Fibroblast of villous mesenchyme (primary cell): ENCODE measurements at regions not wholly inside any gene's neighbourhood (a gene's known extent, or its start where the extent isn't known, plus 50 kb on each side); places are given as distances from the start of the nearest gene placed in this dataset.

Experiments
- DNase-seq: peaks from one replicate; pipeline ENCODE4 v3.0.0-alpha.2; 2010; ENCODE audit warnings: low read depth
- H3K4me3 ChIP-seq: 2 replicates; pipeline ENCODE4 v1.5.1; 2011; ENCODE audit warnings: low read depth, mild to moderate bottlenecking, low read length
- TF ChIP-seq, protein P1 (sequence below): IDR thresholded peaks from 2 replicates; pipeline ENCODE4 v1.5.1; 2012; ENCODE audit warnings: low read depth, mild to moderate bottlenecking, low read length; ENCODE audit not compliant: insufficient read depth

DNA sequence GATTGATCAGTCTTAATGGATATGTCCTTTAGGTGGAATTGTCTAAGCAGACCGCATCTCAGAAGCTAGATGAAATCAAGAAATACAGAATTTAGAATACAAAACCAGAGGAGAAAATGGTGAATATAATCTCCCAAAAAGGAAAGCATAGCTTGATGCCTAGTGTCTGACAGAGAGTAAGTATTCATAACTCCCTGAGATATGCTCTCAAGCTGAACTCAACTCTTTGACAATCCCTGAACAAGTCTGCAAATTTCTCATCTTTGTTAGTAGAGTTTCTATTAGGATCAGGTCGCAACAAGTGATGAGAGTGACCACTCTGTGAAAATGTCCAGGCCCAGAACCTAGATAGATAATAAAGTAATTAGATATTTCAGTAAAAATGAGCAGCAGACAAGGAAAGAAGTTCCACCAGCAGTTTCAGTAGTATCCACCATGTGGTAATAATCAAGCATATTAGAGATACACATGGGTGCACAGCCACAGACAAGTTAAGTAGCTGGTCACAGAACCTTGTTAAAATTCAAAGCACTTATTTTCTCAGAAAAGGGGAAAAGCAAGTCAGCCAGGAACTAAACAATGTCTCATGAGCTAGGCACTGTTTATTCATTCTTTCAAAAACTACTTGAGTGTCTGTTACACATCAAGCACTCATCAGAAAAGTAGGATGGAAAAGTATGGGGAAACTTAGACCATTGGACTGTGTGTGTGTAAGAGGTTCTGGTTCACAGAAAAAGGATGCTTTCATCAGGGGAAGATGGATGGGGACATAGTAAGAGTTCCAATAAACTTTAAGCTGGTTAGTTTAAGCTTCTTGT lies 481.5 kb upstream of the TUSC1 start:
- peak; percentile 40 for DNase-seq
- no peak overlapping the region for H3K4me3 ChIP-seq
- TF ChIP-seq, protein P1, sequence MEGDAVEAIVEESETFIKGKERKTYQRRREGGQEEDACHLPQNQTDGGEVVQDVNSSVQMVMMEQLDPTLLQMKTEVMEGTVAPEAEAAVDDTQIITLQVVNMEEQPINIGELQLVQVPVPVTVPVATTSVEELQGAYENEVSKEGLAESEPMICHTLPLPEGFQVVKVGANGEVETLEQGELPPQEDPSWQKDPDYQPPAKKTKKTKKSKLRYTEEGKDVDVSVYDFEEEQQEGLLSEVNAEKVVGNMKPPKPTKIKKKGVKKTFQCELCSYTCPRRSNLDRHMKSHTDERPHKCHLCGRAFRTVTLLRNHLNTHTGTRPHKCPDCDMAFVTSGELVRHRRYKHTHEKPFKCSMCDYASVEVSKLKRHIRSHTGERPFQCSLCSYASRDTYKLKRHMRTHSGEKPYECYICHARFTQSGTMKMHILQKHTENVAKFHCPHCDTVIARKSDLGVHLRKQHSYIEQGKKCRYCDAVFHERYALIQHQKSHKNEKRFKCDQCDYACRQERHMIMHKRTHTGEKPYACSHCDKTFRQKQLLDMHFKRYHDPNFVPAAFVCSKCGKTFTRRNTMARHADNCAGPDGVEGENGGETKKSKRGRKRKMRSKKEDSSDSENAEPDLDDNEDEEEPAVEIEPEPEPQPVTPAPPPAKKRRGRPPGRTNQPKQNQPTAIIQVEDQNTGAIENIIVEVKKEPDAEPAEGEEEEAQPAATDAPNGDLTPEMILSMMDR, result no peak

DNA sequence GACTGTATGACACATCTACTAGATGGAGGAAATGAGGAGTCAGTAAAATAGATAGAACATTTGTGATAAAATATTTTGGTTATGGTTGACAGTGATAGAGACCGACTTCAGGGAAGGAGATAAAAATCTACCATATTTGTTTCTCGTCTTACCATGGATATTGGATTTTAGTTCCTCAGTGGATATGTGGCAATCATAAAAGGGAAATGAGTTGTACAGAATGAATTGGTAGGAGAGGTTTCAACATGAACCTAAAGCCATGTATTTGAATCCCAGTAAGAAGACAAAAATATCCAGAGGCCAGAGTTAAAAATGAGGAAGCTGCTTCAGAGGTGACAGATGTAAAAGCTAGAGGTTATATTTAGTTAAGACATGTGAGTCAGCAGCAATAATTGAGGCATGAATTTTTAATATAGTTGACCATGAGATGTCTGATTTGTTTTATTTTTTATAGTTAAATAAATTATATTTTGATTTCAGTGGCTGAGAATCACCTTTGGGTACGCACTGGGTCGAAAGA lies 480.4 kb upstream of the TUSC1 start:
- DNase-seq, result no peak
- TF ChIP-seq, protein P1, result no peak
- no peak overlapping the region for H3K4me3 ChIP-seq

DNA sequence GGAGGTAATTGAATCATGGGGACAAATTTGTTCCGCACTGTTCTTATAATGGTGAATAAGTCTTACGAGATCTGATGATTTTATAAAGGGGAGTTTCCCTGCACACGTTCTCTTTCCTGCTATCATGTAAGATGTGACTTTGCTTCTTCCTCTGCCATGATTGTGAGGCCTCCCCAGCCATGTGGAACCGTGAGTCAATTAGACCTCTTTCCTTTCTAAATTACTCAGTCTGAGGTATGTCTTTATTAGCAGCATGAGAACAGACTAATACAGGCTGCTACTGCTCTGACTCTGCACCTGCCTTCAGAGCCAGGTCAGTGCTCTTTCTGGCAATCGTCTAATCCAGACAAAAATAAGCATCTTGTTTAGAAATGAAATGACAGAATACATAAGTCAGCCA lies 479.2 kb upstream of the TUSC1 start:
- DNase-seq, result no peak
- H3K4me3 ChIP-seq, result no peak overlapping the region
- TF ChIP-seq, protein P1, result no peak

DNA sequence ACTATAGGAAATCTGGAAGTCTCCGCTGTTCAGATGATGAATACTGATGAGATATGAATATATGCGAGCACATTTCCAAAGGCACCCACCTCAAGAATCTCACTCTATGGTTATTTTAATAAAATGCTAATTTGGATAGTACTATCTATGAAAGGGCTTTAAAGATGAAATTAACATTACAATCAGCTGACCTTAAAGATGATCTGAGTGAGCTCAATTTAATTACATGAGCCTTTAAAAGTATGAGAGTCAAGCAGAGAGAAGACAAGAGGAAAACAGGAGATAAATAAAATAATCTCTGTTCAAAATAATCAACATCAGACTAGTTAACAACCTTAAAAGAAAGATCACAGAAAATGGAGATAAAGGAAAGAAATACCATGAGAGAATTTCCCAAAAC lies 474.1 kb upstream of the TUSC1 start:
- no peak for DNase-seq
- H3K4me3 ChIP-seq, result no peak overlapping the region
- TF ChIP-seq, protein P1, result no peak

DNA sequence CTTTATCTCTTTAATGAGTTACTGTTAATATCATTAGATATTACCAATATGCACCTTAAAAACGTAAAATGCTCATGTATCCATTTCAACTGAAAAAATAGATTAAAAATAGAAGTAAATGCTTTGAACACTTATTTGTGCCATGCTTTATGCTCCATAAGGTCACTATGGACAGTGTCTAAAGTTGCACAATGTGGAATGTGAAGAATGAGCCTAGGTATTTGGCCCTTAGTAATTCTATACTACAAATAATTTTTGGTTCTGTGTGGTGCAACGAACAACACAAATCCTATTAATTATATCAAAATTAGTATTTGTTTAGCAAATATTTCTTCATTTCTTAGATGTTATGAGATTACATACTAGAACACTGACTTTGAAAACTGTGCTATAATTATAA lies 469.9 kb upstream of the TUSC1 start:
- H3K4me3 ChIP-seq, result no peak overlapping the region
- TF ChIP-seq, protein P1, result no peak
- DNase-seq, result no peak

DNA sequence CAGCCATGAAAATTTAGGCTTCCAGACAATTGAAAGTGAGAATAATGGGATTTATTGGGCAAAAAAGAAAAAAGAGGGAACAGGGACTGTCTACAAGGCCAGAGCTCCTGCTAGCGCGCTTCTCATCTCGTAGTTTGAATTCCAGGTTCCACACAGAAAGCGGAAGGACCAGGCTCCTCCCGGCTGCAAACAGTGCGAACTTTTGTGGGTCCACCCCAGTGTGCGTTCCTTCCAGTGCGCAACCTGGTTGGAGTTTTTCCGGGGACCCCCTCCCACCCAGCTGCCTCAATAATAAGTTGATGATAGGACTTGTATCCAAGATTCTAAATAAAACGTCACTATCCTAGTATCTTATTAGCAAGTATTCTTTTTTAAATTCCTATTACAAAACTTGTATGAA lies 467.7 kb upstream of the TUSC1 start:
- no peak overlapping the region for H3K4me3 ChIP-seq
- TF ChIP-seq, protein P1, result no peak
- DNase-seq, result no peak
